ENCODE measurements at regions not wholly inside any gene's neighbourhood (a gene's known extent, or its start where the extent isn't known, plus 50 kb on each side); places are given as distances from the start of the nearest gene placed in this dataset.

- Histone ChIP-seq H3K4me1 (no peaks in the 10 kb centered on the region; the same call in 1 of the 2 replicates), H3K36me3 (no peaks in the 10 kb centered on the region), H3K27me3 (no peaks in the 10 kb centered on the region), H3K4me3 (ENCODE audit: low read depth, low read length) (no peak overlapping the region), H3K9me3 (no peaks in the 10 kb centered on the region)
- no peak for DNase-seq
- TF ChIP-seq, protein P1, sequence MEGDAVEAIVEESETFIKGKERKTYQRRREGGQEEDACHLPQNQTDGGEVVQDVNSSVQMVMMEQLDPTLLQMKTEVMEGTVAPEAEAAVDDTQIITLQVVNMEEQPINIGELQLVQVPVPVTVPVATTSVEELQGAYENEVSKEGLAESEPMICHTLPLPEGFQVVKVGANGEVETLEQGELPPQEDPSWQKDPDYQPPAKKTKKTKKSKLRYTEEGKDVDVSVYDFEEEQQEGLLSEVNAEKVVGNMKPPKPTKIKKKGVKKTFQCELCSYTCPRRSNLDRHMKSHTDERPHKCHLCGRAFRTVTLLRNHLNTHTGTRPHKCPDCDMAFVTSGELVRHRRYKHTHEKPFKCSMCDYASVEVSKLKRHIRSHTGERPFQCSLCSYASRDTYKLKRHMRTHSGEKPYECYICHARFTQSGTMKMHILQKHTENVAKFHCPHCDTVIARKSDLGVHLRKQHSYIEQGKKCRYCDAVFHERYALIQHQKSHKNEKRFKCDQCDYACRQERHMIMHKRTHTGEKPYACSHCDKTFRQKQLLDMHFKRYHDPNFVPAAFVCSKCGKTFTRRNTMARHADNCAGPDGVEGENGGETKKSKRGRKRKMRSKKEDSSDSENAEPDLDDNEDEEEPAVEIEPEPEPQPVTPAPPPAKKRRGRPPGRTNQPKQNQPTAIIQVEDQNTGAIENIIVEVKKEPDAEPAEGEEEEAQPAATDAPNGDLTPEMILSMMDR (IDR thresholded peaks at IDR 0.05; ENCODE audit: low read depth, low read length): no peak
Observed at GRCh38 chr13:80145171-80145690, 195.7 kb downstream of the SPRY2 start.

GRCh38 chr13:80144493-80144892, 196.4 kb downstream of the SPRY2 start:
- TF ChIP-seq, protein P1 (IDR thresholded peaks at IDR 0.05; ENCODE audit: low read depth, low read length): no peak
- H3K9me3 ChIP-seq: no peaks in the 10 kb centered on the region
- no peak overlapping the region for H3K4me3 ChIP-seq (ENCODE audit: low read depth, low read length)
- no peaks in the 10 kb centered on the region for H3K36me3 ChIP-seq
- DNase-seq: no peak
- no peaks in the 10 kb centered on the region for H3K27me3 ChIP-seq
- H3K4me1 ChIP-seq: no peaks in the 10 kb centered on the region; the same call in 1 of the 2 replicates

GRCh38 chr13:80141123-80141849, 199.6 kb downstream of the SPRY2 start:
- H3K9me3 ChIP-seq: no peaks in the 10 kb centered on the region
- no peaks in the 10 kb centered on the region for H3K36me3 ChIP-seq
- no peaks in the 10 kb centered on the region; the same call in 1 of the 2 replicates for H3K4me1 ChIP-seq
- TF ChIP-seq, protein P1 (IDR thresholded peaks at IDR 0.05; ENCODE audit: low read depth, low read length): no peak
- no peak for DNase-seq
- no peaks in the 10 kb centered on the region for H3K27me3 ChIP-seq
- H3K4me3 ChIP-seq (ENCODE audit: low read depth, low read length): no peak overlapping the region

- TF ChIP-seq, protein P1 (IDR thresholded peaks at IDR 0.05; ENCODE audit: low read depth, low read length): no peak
- Histone ChIP-seq H3K27me3 (no peaks in the 10 kb centered on the region), H3K4me3 (ENCODE audit: low read depth, low read length) (no peak overlapping the region)
Observed at GRCh38 chr13:80140685-80141084, 200.2 kb downstream of the SPRY2 start.

GRCh38 chr13:80139196-80139595, 201.7 kb downstream of the SPRY2 start:
- Histone ChIP-seq H3K4me1 (peaks cover 1% of the 10 kb centered on the region), H3K9me3 (no peaks in the 10 kb centered on the region), H3K36me3 (no peaks in the 10 kb centered on the region), H3K27me3 (no peaks in the 10 kb centered on the region), H3K4me3 (ENCODE audit: low read depth, low read length) (no peak overlapping the region)
- TF ChIP-seq, protein P1 (IDR thresholded peaks at IDR 0.05; ENCODE audit: low read depth, low read length): no peak
- no peak for DNase-seq

More at GRCh38 chr13:80140685-80141084, 200.2 kb downstream of the SPRY2 start:
- no peak for DNase-seq
- no peaks in the 10 kb centered on the region; the same call in 1 of the 2 replicates for H3K4me1 ChIP-seq
- H3K36me3 ChIP-seq: no peaks in the 10 kb centered on the region
- no peaks in the 10 kb centered on the region for H3K9me3 ChIP-seq

DNA sequence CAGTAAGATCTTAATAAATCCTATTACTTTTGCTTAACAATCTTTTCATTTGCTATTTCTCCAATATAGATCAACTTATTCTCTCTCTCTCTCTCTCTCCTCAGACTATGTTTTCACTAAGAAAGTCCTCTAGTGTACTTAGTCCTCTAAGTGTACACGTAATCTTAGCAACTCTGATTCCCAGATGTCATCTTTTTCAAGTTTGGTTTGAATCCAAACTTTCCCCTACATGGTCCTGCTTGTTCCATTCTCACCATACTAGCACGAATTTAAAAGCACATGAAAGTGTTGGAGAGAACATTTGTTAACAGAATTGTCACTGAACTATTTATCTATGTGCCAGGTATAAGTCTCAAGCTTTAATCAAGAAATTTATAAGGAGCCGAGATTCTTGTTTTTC, 202.9 kb downstream of the SPRY2 start:
- no peak overlapping the region for H3K4me3 ChIP-seq (ENCODE audit: low read depth, low read length)
- H3K4me1 ChIP-seq: peaks cover 10% of the 10 kb centered on the region
- H3K9me3 ChIP-seq: no peaks in the 10 kb centered on the region
- TF ChIP-seq, protein P1 (IDR thresholded peaks at IDR 0.05; ENCODE audit: low read depth, low read length): no peak
- no peaks in the 10 kb centered on the region for H3K36me3 ChIP-seq
- DNase-seq: no peak
- no peaks in the 10 kb centered on the region for H3K27me3 ChIP-seq

Data from BE2C (cell line).